ENCODE measurements at regions not wholly inside any gene's neighbourhood (a gene's known extent, or its start where the extent isn't known, plus 50 kb on each side); places are given as distances from the start of the nearest gene placed in this dataset.

- no peaks in the 10 kb centered on the region for H3F3A ChIP-seq (replicated peaks; ENCODE audit: low read depth)
These were observed 112.6 kb downstream of the HSPH1 start for GRCh38 chr13:31049083-31049482.

More at GRCh38 chr13:31049083-31049482, 112.6 kb downstream of the HSPH1 start:
- Histone ChIP-seq H3K4me1 (ENCODE audit: insufficient read depth) (peaks cover 8% of the 10 kb centered on the region; the same call in 1 of the 2 replicates), H2AFZ (peak overlapping the region; percentile 93; the same call in 1 of the 2 replicates), H3K4me2 (0 out of 2 replicates have a peak overlapping the region, but pooled peaks have one; percentile 32), H4K20me1 (replicated peaks; ENCODE audit: insufficient read depth) (no peaks in the 10 kb centered on the region), H3K36me3 (ENCODE audit: insufficient read depth) (no peaks in the 10 kb centered on the region), H3K9me2 (ENCODE audit: insufficient read depth) (no peaks in the 10 kb centered on the region), H3K27me3 (ENCODE audit: insufficient read depth) (no peaks in the 10 kb centered on the region), H3K27ac (ENCODE audit: low read depth) (no peak overlapping the region), H3K79me2 (replicated peaks; ENCODE audit: insufficient read depth) (no peaks in the 10 kb centered on the region), H3K4me3 (no peak overlapping the region)
- Mint-ChIP-seq H3K36me3 (ENCODE audit: low read depth) (no peaks in the 10 kb centered on the region), H3K4me3 (no peak overlapping the region), H3K9me3 (no peaks in the 10 kb centered on the region), H3K27ac (no peak overlapping the region), H3K27me3 (ENCODE audit: insufficient read depth, low read depth, poor library complexity) (no peaks in the 10 kb centered on the region), H3K4me1 (peaks cover 8% of the 10 kb centered on the region; the same call in 2 of the 3 replicates)
- ATAC-seq (no peak), DNase-seq (ENCODE audit: low spot score) (no peak)
- TF ChIP-seq ZNF462 (CRISPR knock-in tag; IDR thresholded peaks at IDR 0.05) (no peak), CTCF (conservative IDR thresholded peaks at IDR 0.05; ENCODE audit: low read depth in 2 of 2) (no peak), ZNF331 (CRISPR knock-in tag; IDR thresholded peaks at IDR 0.05; ENCODE audit: low read depth) (no peak), CREB1 (CRISPR knock-in tag; IDR thresholded peaks at IDR 0.05; ENCODE audit: low read depth) (no peak)
